Endothelial cell of umbilical vein (primary cell): ENCODE measurements at regions not wholly inside any gene's neighbourhood (a gene's known extent, or its start where the extent isn't known, plus 50 kb on each side); places are given as distances from the start of the nearest gene placed in this dataset.

Experiments
- BruUV-seq: library from RNA; stranded (reverse); fragments of 400-500 nt; replicated peaks from 2 replicates; lab custom pipeline; 2021; lab: Mats Ljungman, UMichigan
- CTCF ChIA-PET: fragments of 300-600, 350-600 bp; sonication (Branson Sonifier 250); formaldehyde crosslinking; loops from one replicate; lab custom pipeline; 2021; ENCODE audit warnings: antibody characterized with exemption, inconsistent platforms; lab: Charles Lee
- POLR2A ChIA-PET: fragments of 300-600, 350-600 bp; sonication (Branson Sonifier 250); formaldehyde crosslinking; loops from one replicate; lab custom pipeline; 2021; ENCODE audit warnings: antibody characterized with exemption, inconsistent platforms; lab: Charles Lee
- DNase-seq: peaks from one replicate; pipeline ENCODE4 v3.0.0-alpha.2; 2011; ENCODE audit warnings: low read depth, low spot score
- FAIRE-seq: peaks from 2 replicates; lab custom pipeline; 2011; peaks lifted over from hg19 to GRCh38; lab: Jason Lieb, UNC
- H2AFZ ChIP-seq: 2 replicates; pipeline ENCODE4 v1.6.0; 2012; ENCODE audit warnings: low read depth, low read length, control low read depth, inconsistent platforms
- H3K27ac ChIP-seq: 2 replicates; pipeline ENCODE4 v1.5.1; 2011; ENCODE audit warnings: low read depth, mild to moderate bottlenecking, control low read depth, low read length, moderate library complexity; ENCODE audit not compliant: insufficient read depth
- H3K27me3 ChIP-seq, 2 experiments: 2 replicates each; pipeline versions ENCODE4 v1.6.0 to v1.6.1; 2011; ENCODE audit warnings: low read length in 2 of 2, mixed read lengths in 1 of 2; ENCODE audit not compliant: control insufficient read depth in 2 of 2, insufficient read depth in 2 of 2
- H3K36me3 ChIP-seq, 2 experiments: 2 replicates in 1 of 2; 3 replicates in 1 of 2; pipeline ENCODE4 v1.5.1; 2011; ENCODE audit warnings: low read length in 2 of 2, mild to moderate bottlenecking in 1 of 2, moderate library complexity in 1 of 2; ENCODE audit not compliant: control insufficient read depth in 2 of 2, insufficient read depth in 2 of 2; ENCODE audit errors: extremely low read depth in 1 of 2
- H3K4me1 ChIP-seq: 3 replicates; pipeline ENCODE4 v1.5.1; 2011; ENCODE audit warnings: mild to moderate bottlenecking, low read length; ENCODE audit not compliant: control insufficient read depth, insufficient read depth; ENCODE audit errors: extremely low read depth
- H3K4me2 ChIP-seq: 2 replicates; pipeline ENCODE4 v1.6.1; 2011; ENCODE audit warnings: low read length, control low read depth, mixed read lengths; ENCODE audit not compliant: insufficient read depth
- H3K4me3 ChIP-seq, 3 experiments: fragments of 200-600 bp in 1 of 3; sonication (generic), shearing (Covaris generic) in 1 of 3; replicated peaks in 1 of 3; 2 replicates each; pipeline ENCODE4 v1.5.1; 2011 to 2016; ENCODE audit warnings: control low read depth in 3 of 3, low read length in 3 of 3, mild to moderate bottlenecking in 2 of 3, inconsistent platforms in 1 of 3, low read depth in 1 of 3, moderate library complexity in 1 of 3; ENCODE audit not compliant: insufficient read depth in 1 of 3
- H3K79me2 ChIP-seq: 2 replicates; pipeline ENCODE4 v1.6.0; 2012; ENCODE audit warnings: low read length, inconsistent platforms; ENCODE audit not compliant: control insufficient read depth, insufficient read depth
- H3K9ac ChIP-seq: replicated peaks from 2 replicates; pipeline ENCODE3; 2011; ENCODE audit warnings: low read length, control low read depth; ENCODE audit not compliant: insufficient read depth; ENCODE audit errors: extremely low read depth
- H3K9me1 ChIP-seq: replicated peaks from 3 replicates; pipeline ENCODE4 v1.6.0; 2011; ENCODE audit warnings: mild to moderate bottlenecking, low read length; ENCODE audit not compliant: control insufficient read depth, insufficient read depth; ENCODE audit errors: extremely low read depth
- H3K9me3 ChIP-seq: replicated peaks from 2 replicates; pipeline ENCODE4 v1.5.1; 2012; ENCODE audit warnings: low read length, inconsistent platforms; ENCODE audit not compliant: control insufficient read depth, insufficient read depth
- H4K20me1 ChIP-seq: replicated peaks from 2 replicates; pipeline ENCODE3; 2011; ENCODE audit warnings: mild to moderate bottlenecking, low read length; ENCODE audit not compliant: control insufficient read depth, insufficient read depth; ENCODE audit errors: extremely low read depth
- CTCF ChIP-seq, 2 donors: IDR thresholded peaks; 1 replicate in 1 of 2; 2 replicates in 1 of 2; pipeline ENCODE4 v1.5.1; 2011; ENCODE audit warnings: low read length in 2 of 2, mild to moderate bottlenecking in 2 of 2, moderate library complexity in 2 of 2, control low read depth in 1 of 2, inconsistent platforms in 1 of 2, low read depth in 1 of 2; ENCODE audit not compliant: insufficient read depth in 1 of 2; ENCODE audit errors: extremely low read depth in 1 of 2
- GATA2 ChIP-seq: IDR thresholded peaks from 2 replicates; pipeline ENCODE4 v1.7.0; 2011; ENCODE audit warnings: low read depth, mild to moderate bottlenecking, moderate library complexity, mixed read lengths, low read length; ENCODE audit not compliant: insufficient read length, insufficient read depth
- JUN ChIP-seq: IDR thresholded peaks from 2 replicates; pipeline ENCODE4 v1.6.1; 2011; ENCODE audit warnings: borderline replicate concordance, low read depth; ENCODE audit not compliant: insufficient read length, insufficient read depth
- MYC ChIP-seq: IDR thresholded peaks from one replicate; pipeline ENCODE4 v1.6.1; 2011; ENCODE audit warnings: mild to moderate bottlenecking, low read depth, low read length
- POLR2A ChIP-seq: IDR thresholded peaks from 2 replicates; pipeline ENCODE4 v1.6.1; 2012; ENCODE audit warnings: low read depth, mild to moderate bottlenecking, control low read depth, low read length
- dilution Hi-C: fragments of 300-500 bp; cut with MboI; formaldehyde crosslinking; loops from one replicate; pipeline ENCODE4 v1.15.0; 2019; ENCODE audit warnings: low sequenced_read_pairs; ENCODE audit not compliant: extremely low pct_ligation_motif_present
- intact Hi-C: fragments of 100-400 bp; cut with micrococcal nuclease; formaldehyde crosslinking; loops from one replicate; pipeline ENCODE4 v1.10.0; 2022
- TF ChIP-seq, protein P1 (sequence below): IDR thresholded peaks from 2 replicates; pipeline ENCODE4 v1.6.1; 2011; ENCODE audit not compliant: insufficient read depth, insufficient read length

GRCh38 chr11:34727228-34727737 is 106.4 kb downstream of the EHF start:
- BruUV-seq, result no TSS peak
- no peak overlapping the region for H2AFZ ChIP-seq
- no peak for FAIRE-seq
- H3K27me3 ChIP-seq, result peaks cover 0 to 14% of the 10 kb centered on the region in 2 experiments
- H3K9me1 ChIP-seq, result no peaks in the 10 kb centered on the region
- POLR2A ChIA-PET, result no interaction called here
- H3K4me2 ChIP-seq, result no peak overlapping the region
- dilution Hi-C loops, result no loop called here
- intact Hi-C loops, result no loop called here
- no peak overlapping the region for H3K9ac ChIP-seq
- no peaks in the 10 kb centered on the region for H3K79me2 ChIP-seq
- no peak overlapping the region for H3K4me3 ChIP-seq
- no peaks in the 10 kb centered on the region for H3K4me1 ChIP-seq
- TF ChIP-seq MYC, result no peak
- TF ChIP-seq GATA2, result no peak
- no peak for DNase-seq
- H3K9me3 ChIP-seq, result no peaks in the 10 kb centered on the region
- no peaks in the 10 kb centered on the region for H3K36me3 ChIP-seq
- CTCF ChIA-PET, result no interaction called here
- H3K27ac ChIP-seq, result no peak overlapping the region
- no peaks in the 10 kb centered on the region for H4K20me1 ChIP-seq

DNA sequence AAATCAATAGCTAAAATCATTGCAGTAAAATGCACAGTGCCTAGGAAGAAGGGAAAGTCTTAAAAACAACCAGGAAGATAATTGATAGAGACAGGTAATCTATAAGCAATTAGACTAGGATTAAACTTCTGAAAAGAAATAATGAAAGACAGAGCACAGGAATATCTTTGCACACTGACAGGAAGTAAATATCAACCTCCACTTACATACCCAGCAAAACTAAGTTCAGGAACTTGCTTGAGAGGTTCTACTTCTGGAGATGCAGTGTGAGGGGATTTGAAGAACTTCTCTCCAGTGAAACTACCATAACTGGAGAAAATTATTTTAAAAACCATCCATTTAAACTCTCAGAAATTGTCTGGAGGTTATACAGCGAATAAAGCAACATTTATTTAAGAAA is 104.1 kb downstream of the EHF start:
- dilution Hi-C loops, result no loop called here
- BruUV-seq, result no TSS peak
- TF ChIP-seq POLR2A (no peak), CTCF (IDR thresholded peaks at IDR 0.05; ENCODE audit: extremely low read depth in 1 of 2, insufficient read depth in 1 of 2, low read depth in 1 of 2, low read length in 2 of 2) (no peak), JUN (no peak)
- TF ChIP-seq, protein P1, sequence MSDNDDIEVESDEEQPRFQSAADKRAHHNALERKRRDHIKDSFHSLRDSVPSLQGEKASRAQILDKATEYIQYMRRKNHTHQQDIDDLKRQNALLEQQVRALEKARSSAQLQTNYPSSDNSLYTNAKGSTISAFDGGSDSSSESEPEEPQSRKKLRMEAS, result no peak

More for the DNA sequence above, 104.1 kb downstream of the EHF start:
- H4K20me1 ChIP-seq, result no peaks in the 10 kb centered on the region
- ChIA-PET POLR2A (no interaction called here), CTCF (no interaction called here)
- no peaks in the 10 kb centered on the region for H3K4me1 ChIP-seq
- no peak for FAIRE-seq
- intact Hi-C loops, result no loop called here
- no peak overlapping the region for H2AFZ ChIP-seq
- no peak for DNase-seq
- H3K9me3 ChIP-seq, result no peaks in the 10 kb centered on the region
- H3K4me3 ChIP-seq, result no peak overlapping the region
- H3K36me3 ChIP-seq, result no peaks in the 10 kb centered on the region
- no peak overlapping the region for H3K4me2 ChIP-seq
- no peaks in the 10 kb centered on the region for H3K9me1 ChIP-seq
- H3K27me3 ChIP-seq, result peaks cover 0 to 7% of the 10 kb centered on the region in 2 experiments
- no peaks in the 10 kb centered on the region for H3K79me2 ChIP-seq
- H3K27ac ChIP-seq, result no peak overlapping the region
- no peak overlapping the region for H3K9ac ChIP-seq
